GM21717 (cell line): ENCODE measurements at regions not wholly inside any gene's neighbourhood (a gene's known extent, or its start where the extent isn't known, plus 50 kb on each side); places are given as distances from the start of the nearest gene placed in this dataset.
"Not testable (repeated sequence)": the region's sequence is repeated elsewhere in the genome, so short reads cannot be mapped to it uniquely, and the experiment has no call there.

Source experiments
- ATAC-seq: cut with Tn5 transposase; IDR thresholded peaks from one replicate; pipeline ENCODE4 v1.9.1; 2021; ENCODE audit warnings: mild to moderate bottlenecking, moderate library complexity; ENCODE audit not compliant: unreplicated experiment

DNA sequence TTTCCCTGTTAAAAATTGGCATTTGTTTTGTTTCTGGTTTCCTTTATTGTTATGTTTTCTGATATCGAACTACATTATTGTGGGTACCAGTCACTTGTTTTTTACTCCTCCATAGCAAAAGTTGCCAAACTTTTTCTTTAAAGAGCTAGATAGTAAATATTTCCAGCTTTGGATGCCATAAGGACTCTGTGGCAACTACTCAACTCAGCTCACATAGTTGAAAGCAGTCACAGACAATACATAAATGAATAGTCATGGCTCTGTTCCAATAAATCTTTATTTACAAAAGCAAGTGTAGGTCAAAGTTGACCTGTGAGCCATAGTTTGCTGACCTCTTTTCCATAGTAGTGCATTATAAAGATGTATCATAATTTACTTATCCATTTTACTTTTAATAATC, 305.0 kb downstream of the RASEF start:
- ATAC-seq = no peak

DNA sequence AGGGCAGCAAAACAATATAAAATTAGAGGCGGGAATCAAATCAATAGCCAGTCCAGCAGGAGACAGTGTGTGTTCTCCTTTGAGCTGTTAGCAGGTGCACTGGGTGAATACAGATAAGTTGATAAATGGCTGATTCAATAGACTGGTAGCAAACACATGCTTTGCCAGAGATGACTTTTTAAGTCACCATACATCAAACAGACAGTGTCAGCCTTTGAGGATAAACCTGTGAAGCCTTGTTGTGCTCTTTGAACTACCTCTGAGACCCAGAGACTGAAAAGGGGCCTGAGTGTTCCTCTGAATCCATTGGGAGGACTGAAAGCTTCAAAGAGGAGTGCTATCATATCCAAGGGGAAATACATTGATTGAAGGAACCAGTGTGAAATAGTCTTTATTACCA, 301.9 kb downstream of the RASEF start:
- no peak for ATAC-seq

DNA sequence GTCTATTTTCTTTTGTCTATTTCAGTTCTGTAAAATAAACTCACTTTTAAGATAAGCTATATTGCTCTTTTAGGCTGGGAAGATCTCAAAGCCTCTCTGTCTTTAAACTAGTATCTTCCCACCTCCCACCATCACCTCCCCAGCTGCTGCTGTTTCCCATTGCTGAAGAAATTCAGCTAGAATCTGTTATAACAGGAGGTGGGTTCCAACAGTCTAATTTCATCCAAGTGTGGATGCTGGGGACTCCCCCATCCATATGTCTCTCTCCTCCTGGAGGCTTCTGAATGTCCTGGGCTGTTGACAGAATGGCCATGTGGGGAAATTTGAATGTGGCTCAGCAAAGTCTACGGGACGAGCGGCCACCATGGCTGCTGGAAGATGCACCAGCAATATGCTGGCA, 301.0 kb downstream of the RASEF start:
- no peak for ATAC-seq

DNA sequence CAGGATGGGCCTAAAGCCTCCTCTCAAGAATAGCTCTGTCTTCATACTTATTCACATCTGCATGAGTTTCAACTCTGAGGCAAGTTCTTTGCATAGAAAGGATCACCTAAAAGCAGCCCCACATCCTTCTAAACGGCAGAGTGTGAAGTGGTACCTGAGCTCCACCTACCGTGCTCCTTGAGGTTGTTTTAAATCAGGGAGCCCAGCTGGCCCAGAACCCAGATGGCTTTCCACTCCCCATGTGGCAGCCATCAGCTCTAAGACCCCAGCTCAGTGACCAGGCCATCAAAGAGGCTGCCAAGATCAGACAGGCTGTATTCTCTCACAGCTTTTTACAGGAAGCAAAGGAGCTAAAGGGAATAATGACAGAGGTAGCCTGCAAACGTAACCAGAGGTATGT, 299.3 kb downstream of the RASEF start:
- no peak for ATAC-seq

DNA sequence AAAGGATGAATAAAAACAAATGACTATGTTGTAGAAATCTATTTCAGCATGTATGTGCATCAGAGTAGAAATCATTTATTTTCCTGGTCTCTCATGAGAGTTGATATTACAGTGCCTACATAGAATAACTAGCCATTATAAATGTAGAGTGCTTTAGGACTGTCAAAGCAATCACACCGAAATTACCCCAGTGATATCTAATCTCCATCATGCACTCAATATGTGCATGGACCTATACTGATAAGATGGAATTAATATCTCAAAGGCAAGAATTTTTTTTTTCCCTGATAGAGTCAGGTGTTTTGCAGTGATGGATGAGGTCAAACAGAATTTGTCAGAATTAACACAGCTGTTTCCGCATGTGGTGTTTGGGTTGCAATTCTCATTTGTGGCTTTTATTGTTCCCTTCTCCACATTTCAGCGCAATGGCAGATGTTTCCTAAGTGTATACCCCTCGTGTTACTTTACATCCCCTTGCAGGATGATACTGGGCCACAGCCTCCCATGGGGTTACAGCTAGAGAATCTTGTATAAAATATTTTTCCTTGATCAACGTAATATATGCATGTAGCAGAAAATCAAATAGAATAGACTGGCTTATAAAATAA, 298.8 kb downstream of the RASEF start:
- no peak for ATAC-seq

DNA sequence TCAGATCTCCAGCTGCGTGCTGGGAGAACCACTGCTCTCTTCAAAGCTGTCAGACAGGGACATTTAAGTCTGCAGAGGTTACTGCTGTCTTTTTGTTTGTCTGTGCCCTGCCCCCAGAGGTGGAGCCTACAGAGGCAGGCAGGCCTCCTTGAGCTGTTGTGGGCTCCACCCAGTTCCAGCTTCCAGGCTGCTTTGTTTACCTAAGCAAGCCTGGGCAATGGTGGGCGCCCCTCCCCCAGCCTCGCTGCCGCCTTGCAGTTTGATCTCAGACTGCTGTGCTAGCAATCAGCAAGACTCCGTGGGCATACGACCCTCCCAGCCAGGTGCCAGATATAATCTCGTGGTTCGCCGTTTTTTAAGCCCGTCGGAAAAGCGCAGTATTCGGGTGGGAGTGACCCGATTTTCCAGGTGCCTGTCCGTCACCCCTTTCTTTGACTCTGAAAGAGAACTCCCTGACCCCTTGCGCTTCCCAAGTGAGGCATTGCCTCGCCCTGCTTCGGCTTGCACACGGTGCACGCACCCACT, 288.2 kb downstream of the RASEF start:
- not testable (repeated sequence) for ATAC-seq

DNA sequence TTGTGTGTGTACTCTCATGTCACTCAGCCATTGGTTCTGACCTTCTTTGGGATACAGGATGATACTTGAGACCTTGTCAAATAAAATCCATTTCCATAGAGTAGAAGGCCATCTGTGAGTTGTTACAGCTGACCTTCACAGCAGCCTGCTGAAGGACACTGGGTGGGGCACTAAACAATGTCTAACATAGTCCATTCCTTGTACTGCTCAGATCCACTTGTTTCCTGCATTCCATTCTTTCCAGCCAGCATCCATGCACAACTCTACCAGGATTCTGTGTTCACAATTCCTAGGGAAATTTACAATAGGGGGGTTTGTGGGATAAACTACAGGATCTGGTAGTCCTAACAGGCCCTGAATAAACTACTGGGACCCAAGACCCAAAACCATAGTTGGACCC, 286.4 kb downstream of the RASEF start:
- ATAC-seq = no peak

DNA sequence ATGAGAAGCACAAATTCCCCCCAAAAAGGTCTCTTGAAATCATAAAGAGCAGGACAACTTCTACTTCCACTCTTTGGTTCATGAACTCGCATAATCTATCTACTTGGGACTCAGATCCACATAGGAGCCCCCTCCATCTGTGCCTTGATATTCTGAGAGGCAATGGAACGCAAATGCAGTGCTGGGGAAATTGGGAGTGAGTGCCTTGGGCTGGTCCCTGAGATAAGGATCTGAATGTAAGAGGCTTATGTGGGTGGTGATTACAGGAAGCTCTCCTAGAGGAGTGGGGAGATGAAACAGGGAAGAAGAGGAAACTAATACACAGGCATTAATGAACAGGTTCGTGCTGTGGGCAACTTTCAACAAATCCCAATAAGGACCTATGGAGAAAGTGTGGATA, 285.6 kb downstream of the RASEF start:
- ATAC-seq = no peak

DNA sequence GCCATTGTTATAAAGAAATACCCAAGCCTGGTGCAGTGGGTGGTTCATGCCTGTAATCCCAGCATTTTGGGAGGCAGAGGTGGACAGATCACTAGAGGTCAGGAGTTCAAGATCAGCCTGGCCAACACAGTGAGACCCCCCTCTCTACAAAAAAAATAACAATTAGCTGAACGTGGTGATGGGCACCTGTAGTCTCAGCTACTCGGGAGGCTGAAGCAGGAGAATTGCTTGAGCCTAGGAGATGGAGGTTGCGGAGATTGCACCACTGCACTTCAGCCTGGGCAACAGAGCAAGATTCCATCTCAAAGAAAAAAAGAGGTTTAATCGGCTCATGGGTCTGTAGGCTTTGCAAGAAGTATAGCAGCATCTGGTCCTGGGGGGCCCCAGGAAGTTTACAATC, 284.0 kb downstream of the RASEF start:
- not testable (repeated sequence) for ATAC-seq

DNA sequence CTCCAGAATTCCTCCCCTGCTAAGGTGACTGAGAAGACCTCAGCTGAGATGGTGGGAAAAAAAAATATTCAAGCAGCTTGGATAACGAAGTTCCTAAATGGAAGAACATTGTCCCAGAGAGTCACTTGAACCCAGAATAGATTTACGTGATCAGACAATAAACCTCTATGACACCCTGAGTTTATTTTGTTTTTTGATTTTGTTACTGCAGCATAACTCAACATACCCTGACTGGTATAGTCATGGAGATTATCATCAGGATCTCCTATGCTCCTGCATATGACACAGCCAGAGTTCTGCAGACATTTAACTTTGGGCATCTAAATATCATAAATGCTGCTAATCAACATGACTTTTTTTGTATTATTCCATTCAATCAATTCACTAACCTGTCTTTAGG, 282.9 kb downstream of the RASEF start:
- ATAC-seq = no peak

DNA sequence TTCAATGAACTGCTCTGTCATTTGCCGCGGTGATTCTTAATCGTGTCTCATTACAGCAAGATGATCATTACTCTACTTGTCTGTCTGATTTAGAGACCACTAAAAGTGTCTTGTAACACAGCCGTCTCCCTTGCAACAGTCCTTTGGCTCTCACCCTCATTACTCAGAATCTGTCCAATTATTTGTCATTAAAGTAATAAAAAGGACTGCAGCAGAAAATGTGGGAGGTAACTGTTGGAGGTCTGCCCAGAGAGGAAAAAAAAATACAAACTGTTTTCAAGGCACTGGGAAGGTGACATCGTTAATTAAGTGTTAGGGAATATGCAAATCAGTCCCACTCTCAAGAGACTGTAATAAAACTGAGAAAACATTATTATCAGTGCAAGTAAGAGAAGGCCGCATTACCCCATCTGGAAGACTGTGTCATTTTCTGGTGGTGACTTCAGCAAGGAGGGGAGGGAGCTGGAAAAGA, 281.0 kb downstream of the RASEF start:
- no peak for ATAC-seq

DNA sequence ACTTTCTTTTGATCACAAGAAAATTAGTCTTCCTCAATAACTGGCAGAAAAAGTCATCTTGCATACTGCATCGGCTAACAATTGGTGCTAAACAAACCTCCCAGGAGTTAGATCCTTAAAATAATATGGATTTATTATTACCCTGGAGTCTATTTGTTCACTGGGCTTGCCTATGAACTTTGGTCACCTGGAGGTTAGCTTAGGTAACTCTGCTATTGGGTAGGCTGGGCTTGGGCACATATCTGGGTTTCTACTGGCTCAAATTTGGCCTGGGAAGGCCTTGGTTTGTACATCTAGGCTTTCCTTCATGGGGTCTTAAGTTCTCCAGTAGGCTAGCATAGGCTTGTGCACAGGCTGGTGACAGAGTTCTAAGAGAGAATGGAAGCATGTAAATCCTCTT, 279.9 kb downstream of the RASEF start:
- ATAC-seq = no peak

DNA sequence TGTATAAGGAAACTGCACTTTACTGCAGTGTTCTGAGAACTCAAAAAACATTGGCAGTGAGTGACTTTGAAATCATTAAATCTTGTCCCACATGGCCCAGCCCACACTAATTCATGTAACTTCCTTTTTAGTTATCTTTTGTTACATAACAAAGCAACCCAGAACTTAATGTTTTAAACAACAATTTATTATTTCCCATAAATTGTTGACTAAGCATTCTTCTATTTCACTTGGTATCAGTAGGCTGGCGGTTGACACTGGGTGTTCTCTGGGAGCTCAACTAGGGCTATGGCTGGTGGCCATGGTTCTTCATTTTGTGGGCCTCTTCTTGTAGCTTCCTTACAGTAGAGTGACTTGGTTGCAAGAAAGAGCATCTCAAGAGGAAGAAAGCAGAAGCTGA, 278.4 kb downstream of the RASEF start:
- no peak for ATAC-seq

DNA sequence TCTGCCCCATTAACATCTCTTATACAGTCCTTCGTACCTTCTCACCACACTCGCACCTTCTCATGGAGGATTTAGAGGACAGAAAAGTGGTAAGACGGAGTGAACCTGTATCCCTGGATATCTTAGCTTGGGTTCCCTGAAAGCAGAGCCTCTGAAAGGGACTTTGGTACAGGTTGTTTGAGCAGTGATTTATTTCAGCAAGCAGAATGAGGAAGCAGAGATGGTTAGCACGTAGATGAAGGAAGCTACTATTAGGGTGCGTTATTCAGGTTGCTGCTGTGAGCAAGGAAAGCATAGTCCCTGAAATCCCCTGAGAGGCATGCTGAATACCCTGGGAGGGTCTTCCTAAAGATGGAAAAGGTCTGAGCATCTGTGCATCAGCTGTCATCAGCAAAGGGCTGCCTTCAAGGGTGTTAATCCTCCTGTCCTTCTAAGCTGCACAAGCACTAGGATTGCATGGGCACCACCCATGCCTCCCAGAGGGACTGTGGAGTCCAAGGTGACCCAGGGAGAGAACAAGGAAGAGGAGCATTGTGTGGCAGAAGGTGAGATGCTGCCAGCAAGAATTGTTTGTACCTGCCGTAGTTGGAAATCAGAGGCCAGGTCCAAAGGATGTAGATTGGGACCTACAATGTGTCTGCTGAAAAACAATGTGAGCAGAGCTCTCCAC, 273.7 kb downstream of the RASEF start:
- no peak for ATAC-seq

DNA sequence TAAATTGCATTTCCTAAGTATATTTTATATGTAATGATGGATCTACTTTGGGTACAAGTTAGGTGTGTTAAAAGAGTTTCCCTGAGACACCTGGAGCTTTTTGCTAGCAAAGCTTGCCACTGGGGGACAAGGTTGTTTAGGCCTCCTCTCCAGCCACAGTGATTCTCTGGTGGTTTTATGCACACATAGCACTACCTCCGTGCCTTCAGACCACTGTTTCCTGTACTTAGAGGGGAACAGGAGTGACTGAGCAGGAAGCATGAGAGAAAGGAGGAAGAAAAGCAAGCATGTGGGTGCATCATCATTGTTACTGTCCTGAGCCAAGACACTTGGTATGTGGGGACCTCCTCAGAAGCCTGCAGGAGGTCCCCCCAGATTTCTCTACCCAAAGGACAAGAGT, 272.1 kb downstream of the RASEF start:
- no peak for ATAC-seq

DNA sequence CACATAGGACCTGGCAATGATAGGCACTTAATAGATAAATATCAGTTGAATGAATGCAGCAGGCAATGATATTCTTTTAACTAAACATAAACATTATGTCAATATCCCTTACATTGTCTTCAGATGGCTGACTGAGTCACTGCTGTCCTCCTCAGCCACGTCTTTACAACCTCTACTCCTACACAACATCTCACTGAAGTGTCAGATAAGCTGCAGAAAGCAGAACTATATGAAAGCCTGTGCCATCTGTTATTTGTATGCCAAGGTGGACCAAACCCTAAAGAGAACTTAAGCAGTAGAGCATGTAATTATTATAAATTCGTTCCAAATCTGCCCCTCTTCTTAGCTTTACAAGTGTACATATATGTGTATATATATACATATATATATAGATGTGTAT, 271.2 kb downstream of the RASEF start:
- no peak for ATAC-seq

DNA sequence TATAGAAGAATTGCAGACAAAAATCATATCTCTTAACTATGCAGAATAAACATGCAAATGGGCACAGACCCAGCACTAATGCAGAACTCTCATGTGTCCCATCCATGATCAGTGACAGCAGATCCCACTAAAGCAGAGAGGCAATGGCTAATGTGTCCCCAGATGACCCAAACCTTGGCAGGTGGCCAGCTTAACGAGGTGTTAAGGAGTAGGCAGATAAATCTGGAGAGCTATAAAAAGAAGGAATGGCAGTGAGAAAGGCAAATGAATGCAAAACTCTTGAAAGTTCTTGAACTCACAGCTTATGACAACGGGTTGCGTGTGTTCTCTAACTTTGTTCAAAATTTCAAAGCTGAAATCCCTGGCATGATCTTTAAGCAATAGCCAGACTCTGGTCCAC, 265.4 kb downstream of the RASEF start:
- no peak for ATAC-seq

DNA sequence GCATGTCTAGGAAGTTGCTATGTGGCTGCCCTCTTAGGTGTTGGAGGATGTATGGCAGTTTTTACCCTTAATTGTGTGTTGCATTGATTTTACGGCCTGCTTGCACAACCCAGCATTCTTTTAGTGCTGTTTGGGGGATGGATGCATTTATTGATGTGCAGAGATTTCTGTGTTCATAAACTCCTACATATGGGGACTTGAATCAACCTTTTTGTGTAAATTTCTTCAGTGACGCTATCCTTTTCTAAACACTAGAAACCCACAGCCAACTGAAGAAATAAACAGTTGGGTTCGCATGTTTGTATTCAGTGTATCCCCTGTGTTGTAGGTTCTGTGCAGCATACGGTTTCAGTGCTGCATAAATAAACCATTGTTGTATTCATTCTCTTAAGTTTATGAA, 263.7 kb downstream of the RASEF start:
- ATAC-seq = no peak

DNA sequence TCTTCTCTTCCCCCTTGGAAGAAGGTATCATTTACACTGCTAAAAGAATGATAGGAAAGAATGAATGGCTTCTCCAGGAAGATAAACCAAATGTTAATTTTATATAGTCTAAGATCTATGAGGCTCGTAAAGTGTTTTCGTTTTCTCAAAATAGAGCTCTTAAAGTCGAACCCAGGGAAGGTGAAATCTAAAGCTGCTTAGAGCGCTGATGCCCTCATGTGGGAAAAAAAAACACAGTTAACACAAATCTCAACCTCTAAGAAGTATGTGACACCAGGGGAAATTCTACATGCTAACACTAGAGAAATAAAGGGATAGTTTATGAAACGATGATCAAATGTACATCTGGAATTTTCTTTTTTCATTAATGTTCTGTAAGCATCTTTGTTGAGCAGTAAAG, 257.9 kb downstream of the RASEF start:
- ATAC-seq = no peak

DNA sequence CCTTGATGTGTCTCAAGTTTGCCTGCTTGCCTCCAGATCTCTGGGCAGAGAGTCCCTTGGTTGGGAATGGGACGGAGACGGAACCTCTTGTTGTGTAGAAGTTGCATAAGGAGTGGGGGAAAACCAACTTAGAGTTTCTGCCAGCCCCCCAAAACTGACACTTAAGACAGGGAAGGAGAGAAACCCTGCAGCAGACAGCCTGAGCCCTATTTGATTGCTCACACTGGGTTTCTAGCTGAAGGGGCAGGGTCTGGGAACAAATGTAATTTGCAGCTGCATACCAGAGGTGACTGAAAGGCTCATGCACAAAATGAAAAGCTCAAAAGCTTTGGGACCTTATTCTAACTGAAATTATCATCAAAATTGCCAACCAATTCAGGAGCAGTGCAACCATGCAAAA, 254.5 kb downstream of the RASEF start:
- no peak for ATAC-seq

DNA sequence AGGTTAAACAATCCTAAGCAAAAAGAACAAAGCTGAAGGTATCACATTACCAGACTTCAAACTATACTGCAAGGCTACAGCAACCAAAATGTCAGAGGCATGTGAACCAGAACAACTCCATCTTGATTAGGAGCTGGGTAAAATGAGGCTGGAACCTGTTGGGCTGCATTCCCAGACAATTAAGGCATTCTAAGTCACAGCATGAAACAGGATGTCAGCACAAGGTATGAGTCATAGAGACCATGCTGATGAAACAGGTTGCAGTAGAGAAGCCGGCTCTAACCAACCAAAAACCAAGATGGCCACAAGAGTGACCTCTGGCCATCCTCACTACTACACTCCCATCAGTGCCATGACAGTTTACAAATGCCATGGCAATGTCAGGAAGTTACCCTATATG, 252.0 kb downstream of the RASEF start:
- no peak for ATAC-seq

DNA sequence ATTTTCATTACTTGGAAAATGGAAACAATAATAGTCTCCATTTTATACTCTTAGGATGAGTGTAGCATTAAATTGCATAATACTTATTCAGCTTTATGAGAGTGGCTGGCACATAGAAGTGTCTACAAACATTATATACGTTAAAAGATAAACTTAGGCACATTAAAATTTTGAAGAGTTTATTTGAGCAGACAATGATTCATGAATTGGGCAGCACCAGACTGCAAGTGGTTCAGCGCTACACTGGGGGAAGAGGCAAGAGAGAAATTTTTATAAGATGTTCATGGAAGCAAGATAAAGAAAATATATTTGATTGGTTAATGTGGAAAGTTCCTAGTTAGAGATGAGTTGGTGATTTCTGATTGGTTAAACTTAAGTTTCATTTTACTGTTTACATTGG, 243.7 kb downstream of the RASEF start:
- no peak for ATAC-seq

DNA sequence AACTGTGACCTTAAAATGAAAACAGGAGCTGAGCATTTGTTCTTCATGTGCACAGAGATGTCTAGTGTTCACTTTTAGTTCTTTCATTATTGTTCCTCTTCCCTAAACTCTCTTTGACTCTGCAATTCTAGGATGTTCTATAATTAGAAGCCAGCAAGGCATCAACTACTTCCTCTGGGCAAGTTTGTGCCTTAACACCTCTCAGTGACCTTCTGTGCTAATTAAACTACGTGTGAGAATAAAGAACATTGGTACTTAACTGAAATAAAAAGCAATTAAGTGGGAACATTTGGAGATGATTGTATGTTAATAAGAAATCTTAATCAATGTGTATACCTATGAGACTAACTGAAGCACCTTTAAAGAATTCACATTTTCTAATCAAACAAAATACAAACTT, 242.8 kb downstream of the RASEF start:
- no peak for ATAC-seq
